SK-N-SH (cell line): ENCODE measurements at regions not wholly inside any gene's neighbourhood (a gene's known extent, or its start where the extent isn't known, plus 50 kb on each side); places are given as distances from the start of the nearest gene placed in this dataset.

Source experiments
- CTCF ChIA-PET: fragments of 300-600, 350-600 bp; formaldehyde crosslinking; extraction: SDS; loops from one replicate; lab custom pipeline; 2021; lab: Yijun Ruan, JAX
- POLR2A ChIA-PET: fragments of 350-600 bp; sonication (Branson Sonifier 250); formaldehyde crosslinking; extraction: SDS; loops from one replicate; lab custom pipeline; 2020; ENCODE audit warnings: antibody characterized with exemption, inconsistent platforms; lab: Yijun Ruan, JAX
- DNase-seq: peaks from one replicate; pipeline ENCODE4 v3.0.0; 2012
- H2AFZ ChIP-seq: fragments of 200-600 bp; sonication (generic); 2 replicates; pipeline ENCODE4 v1.8.1; 2016; ENCODE audit warnings: antibody characterized with exemption, mild to moderate bottlenecking, low read depth
- H3F3A ChIP-seq: fragments of 200-600 bp; sonication (generic); replicated peaks from 2 replicates; pipeline ENCODE3; 2016; ENCODE audit warnings: antibody characterized with exemption, mild to moderate bottlenecking; ENCODE audit not compliant: insufficient read depth
- H3K27ac ChIP-seq, 2 experiments: fragments of 200-500 bp in 1 of 2; fragments of 200-600 bp in 1 of 2; sonication (Bioruptor generic) in 1 of 2; sonication (generic), shearing (Covaris generic) in 1 of 2; 2 replicates each; pipeline versions ENCODE4 v1.5.1 to v1.6.1; 2014 to 2016; ENCODE audit warnings: low read depth in 2 of 2, inconsistent platforms in 1 of 2, low read length in 1 of 2, mild to moderate bottlenecking in 1 of 2, mixed read lengths in 1 of 2
- H3K27me3 ChIP-seq: fragments of 200-600 bp; sonication (generic), shearing (Covaris generic); 2 replicates; pipeline ENCODE4 v1.6.1; 2016; ENCODE audit warnings: mixed run types; ENCODE audit not compliant: insufficient read depth
- H3K36me3 ChIP-seq, 2 experiments: fragments of 200-500 bp in 1 of 2; fragments of 200-600 bp in 1 of 2; sonication (Bioruptor generic) in 1 of 2; sonication (generic) in 1 of 2; replicated peaks in 1 of 2; 2 replicates each; pipeline versions ENCODE3 to v1.5.1; 2014 to 2016; ENCODE audit warnings: low read length in 1 of 2, mild to moderate bottlenecking in 1 of 2; ENCODE audit not compliant: insufficient read depth in 2 of 2, control insufficient read depth in 1 of 2
- H3K4me1 ChIP-seq, 2 experiments: fragments of 200-500 bp in 1 of 2; fragments of 200-600 bp in 1 of 2; sonication (Bioruptor generic) in 1 of 2; sonication (generic), shearing (Covaris generic) in 1 of 2; 2 replicates each; pipeline versions ENCODE4 v1.5.1 to v1.6.1; 2014 to 2016; ENCODE audit warnings: low read depth in 1 of 2, low read length in 1 of 2, mixed run types in 1 of 2; ENCODE audit not compliant: insufficient read depth in 2 of 2, control insufficient read depth in 1 of 2
- H3K4me2 ChIP-seq: fragments of 200-600 bp; sonication (generic), shearing (Covaris generic); 2 replicates; pipeline ENCODE4 v1.6.1; 2017; ENCODE audit warnings: mixed run types
- H3K4me3 ChIP-seq, 2 experiments: fragments of 200-500 bp in 1 of 2; fragments of 200-600 bp in 1 of 2; sonication (Bioruptor generic) in 1 of 2; sonication (generic), shearing (Covaris generic) in 1 of 2; 2 replicates each; pipeline versions ENCODE4 v1.5.1 to v1.8.1; 2014 to 2016; ENCODE audit warnings: low read depth in 2 of 2, inconsistent platforms in 1 of 2, low read length in 1 of 2, mild to moderate bottlenecking in 1 of 2, mixed read lengths in 1 of 2, moderate library complexity in 1 of 2
- H3K79me2 ChIP-seq: fragments of 200-600 bp; sonication (generic); 2 replicates; pipeline ENCODE4 v1.8.1; 2017; ENCODE audit warnings: mild to moderate bottlenecking; ENCODE audit not compliant: insufficient read depth
- H3K9ac ChIP-seq: fragments of 200-600 bp; sonication (generic); 2 replicates; pipeline ENCODE4 v1.6.1; 2017; ENCODE audit warnings: mixed run types
- H3K9me2 ChIP-seq: fragments of 200-600 bp; sonication (generic); 2 replicates; pipeline ENCODE4 v1.6.1; 2017; ENCODE audit warnings: mixed run types
- H3K9me3 ChIP-seq: fragments of 200-600 bp; sonication (generic); 2 replicates; pipeline ENCODE4 v1.6.1; 2017; ENCODE audit warnings: mixed run types, mild to moderate bottlenecking, moderate library complexity
- H4K20me1 ChIP-seq: fragments of 200-600 bp; sonication (generic); 2 replicates; pipeline ENCODE4 v1.6.1; 2017; ENCODE audit warnings: mild to moderate bottlenecking, mixed run types; ENCODE audit not compliant: insufficient read depth
- CHD2 ChIP-seq: fragments of 150-350 bp; IDR thresholded peaks from 2 replicates; pipeline ENCODE4 v1.6.1; 2018; ENCODE audit warnings: low read length; ENCODE audit not compliant: partially characterized antibody
- EP300 ChIP-seq, 2 experiments: IDR thresholded peaks; 2 replicates each; pipeline versions ENCODE4 v1.4.0 to v1.6.1; 2012; ENCODE audit warnings: borderline replicate concordance in 1 of 2, low read depth in 1 of 2, low read length in 1 of 2
- EZH2phosphoT487 ChIP-seq: fragments of 200-600 bp; sonication (generic); IDR thresholded peaks from 2 replicates; pipeline ENCODE4 v1.6.1; 2017; ENCODE audit warnings: low read depth, mixed run types, mild to moderate bottlenecking, antibody characterized with exemption, moderate library complexity, borderline replicate concordance
- FOXJ3 ChIP-seq: sonication (generic); formaldehyde crosslinking; IDR thresholded peaks from 2 replicates; pipeline ENCODE4 v1.5.1; 2020; ENCODE audit warnings: mild to moderate bottlenecking, missing genetic modification reagents
- FOXM1 ChIP-seq: IDR thresholded peaks from 2 replicates; pipeline ENCODE4 v1.4.0; 2012; ENCODE audit warnings: low read depth, mild to moderate bottlenecking
- GATA2 ChIP-seq: sonication (generic); formaldehyde crosslinking; IDR thresholded peaks from 2 replicates; pipeline ENCODE4 v1.5.0; 2020; ENCODE audit warnings: mild to moderate bottlenecking, missing genetic modification reagents
- IRF3 ChIP-seq: fragments of 150-350 bp; IDR thresholded peaks from 2 replicates; pipeline ENCODE4 v1.6.1; 2016; ENCODE audit warnings: mild to moderate bottlenecking, low read depth, low read length
- JUND ChIP-seq: IDR thresholded peaks from 2 replicates; pipeline ENCODE4 v1.4.0; 2012
- MXI1 ChIP-seq: IDR thresholded peaks from 2 replicates; pipeline ENCODE4 v1.6.1; 2012; ENCODE audit warnings: mild to moderate bottlenecking, low read depth, low read length, improper control_type of control experiment
- RCOR1 ChIP-seq: fragments of 150-350 bp; IDR thresholded peaks from 2 replicates; pipeline ENCODE4 v1.6.1; 2017; ENCODE audit warnings: antibody characterized with exemption, low read length
- RXRA ChIP-seq: IDR thresholded peaks from 2 replicates; pipeline ENCODE4 v1.4.0; 2012; ENCODE audit warnings: low read depth, mild to moderate bottlenecking, borderline replicate concordance
- SIN3A ChIP-seq: IDR thresholded peaks from 2 replicates; pipeline ENCODE4 v1.6.1; 2012; ENCODE audit warnings: low read depth, mild to moderate bottlenecking, low read length, moderate library complexity, borderline replicate concordance
- SMC3 ChIP-seq: IDR thresholded peaks from 2 replicates; pipeline ENCODE4 v1.6.1; 2012; ENCODE audit warnings: low read depth, low read length, improper control_type of control experiment
- TCF12 ChIP-seq: IDR thresholded peaks from 2 replicates; pipeline ENCODE4 v1.4.0; 2012
- TEAD4 ChIP-seq: IDR thresholded peaks from 2 replicates; pipeline ENCODE4 v1.4.0; 2012; ENCODE audit warnings: mild to moderate bottlenecking, borderline replicate concordance; ENCODE audit not compliant: insufficient read depth
- USF1 ChIP-seq: IDR thresholded peaks from 2 replicates; pipeline ENCODE4 v1.4.0; 2012; ENCODE audit warnings: low read depth, borderline replicate concordance
- ZBTB33 ChIP-seq: IDR thresholded peaks from 2 replicates; pipeline ENCODE4 v1.4.0; 2012; ENCODE audit warnings: low read depth, borderline replicate concordance
- whole genome bisulfite sequencing: methylation state at CpG from one replicate; pipeline ENCODE4 v1.1.6; 2017; ENCODE audit warnings: low lambda C conversion rate; 5-methylcytosine and 5-hydroxymethylcytosine counted together
- TF ChIP-seq, protein P1 (sequence below): fragments of 200-600 bp; sonication (generic); IDR thresholded peaks from 2 replicates; pipeline ENCODE4 v1.6.1; 2017; ENCODE audit warnings: antibody characterized with exemption, mild to moderate bottlenecking, moderate library complexity
- TF ChIP-seq, protein P2 (sequence below): IDR thresholded peaks from 2 replicates; pipeline ENCODE4 v1.6.1; 2012; ENCODE audit warnings: mild to moderate bottlenecking, low read depth, low read length, moderate library complexity

- Histone ChIP-seq H3F3A (no peaks in the 10 kb centered on the region), H3K36me3 (no peaks in the 10 kb centered on the region), H3K9me3 (no peaks in the 10 kb centered on the region), H3K27me3 (no peaks in the 10 kb centered on the region), H2AFZ (no peak overlapping the region; the same call in 1 of the 2 replicates), H3K79me2 (no peaks in the 10 kb centered on the region), H3K4me3 (no peak overlapping the region), H3K9ac (no peak overlapping the region), H3K4me1 (no peaks in the 10 kb centered on the region), H3K4me2 (no peak overlapping the region), H3K9me2 (no peaks in the 10 kb centered on the region), H4K20me1 (no peaks in the 10 kb centered on the region), H3K27ac (no peak overlapping the region)
- TF ChIP-seq EP300 (IDR thresholded peaks at IDR 0.05; ENCODE audit: borderline replicate concordance in 1 of 2, low read depth in 1 of 2, low read length in 1 of 2) (no peak), TEAD4 (no peak), IRF3 (no peak), RCOR1 (no peak), SMC3 (no peak), USF1 (no peak), SIN3A (no peak), JUND (no peak), ZBTB33 (no peak), CHD2 (no peak), RXRA (no peak), MXI1 (no peak), TCF12 (no peak), EZH2phosphoT487 (no peak), GATA2 (no peak), FOXM1 (no peak), FOXJ3 (no peak)
- TF ChIP-seq, protein P1, sequence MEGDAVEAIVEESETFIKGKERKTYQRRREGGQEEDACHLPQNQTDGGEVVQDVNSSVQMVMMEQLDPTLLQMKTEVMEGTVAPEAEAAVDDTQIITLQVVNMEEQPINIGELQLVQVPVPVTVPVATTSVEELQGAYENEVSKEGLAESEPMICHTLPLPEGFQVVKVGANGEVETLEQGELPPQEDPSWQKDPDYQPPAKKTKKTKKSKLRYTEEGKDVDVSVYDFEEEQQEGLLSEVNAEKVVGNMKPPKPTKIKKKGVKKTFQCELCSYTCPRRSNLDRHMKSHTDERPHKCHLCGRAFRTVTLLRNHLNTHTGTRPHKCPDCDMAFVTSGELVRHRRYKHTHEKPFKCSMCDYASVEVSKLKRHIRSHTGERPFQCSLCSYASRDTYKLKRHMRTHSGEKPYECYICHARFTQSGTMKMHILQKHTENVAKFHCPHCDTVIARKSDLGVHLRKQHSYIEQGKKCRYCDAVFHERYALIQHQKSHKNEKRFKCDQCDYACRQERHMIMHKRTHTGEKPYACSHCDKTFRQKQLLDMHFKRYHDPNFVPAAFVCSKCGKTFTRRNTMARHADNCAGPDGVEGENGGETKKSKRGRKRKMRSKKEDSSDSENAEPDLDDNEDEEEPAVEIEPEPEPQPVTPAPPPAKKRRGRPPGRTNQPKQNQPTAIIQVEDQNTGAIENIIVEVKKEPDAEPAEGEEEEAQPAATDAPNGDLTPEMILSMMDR: no peak
- TF ChIP-seq, protein P2, sequence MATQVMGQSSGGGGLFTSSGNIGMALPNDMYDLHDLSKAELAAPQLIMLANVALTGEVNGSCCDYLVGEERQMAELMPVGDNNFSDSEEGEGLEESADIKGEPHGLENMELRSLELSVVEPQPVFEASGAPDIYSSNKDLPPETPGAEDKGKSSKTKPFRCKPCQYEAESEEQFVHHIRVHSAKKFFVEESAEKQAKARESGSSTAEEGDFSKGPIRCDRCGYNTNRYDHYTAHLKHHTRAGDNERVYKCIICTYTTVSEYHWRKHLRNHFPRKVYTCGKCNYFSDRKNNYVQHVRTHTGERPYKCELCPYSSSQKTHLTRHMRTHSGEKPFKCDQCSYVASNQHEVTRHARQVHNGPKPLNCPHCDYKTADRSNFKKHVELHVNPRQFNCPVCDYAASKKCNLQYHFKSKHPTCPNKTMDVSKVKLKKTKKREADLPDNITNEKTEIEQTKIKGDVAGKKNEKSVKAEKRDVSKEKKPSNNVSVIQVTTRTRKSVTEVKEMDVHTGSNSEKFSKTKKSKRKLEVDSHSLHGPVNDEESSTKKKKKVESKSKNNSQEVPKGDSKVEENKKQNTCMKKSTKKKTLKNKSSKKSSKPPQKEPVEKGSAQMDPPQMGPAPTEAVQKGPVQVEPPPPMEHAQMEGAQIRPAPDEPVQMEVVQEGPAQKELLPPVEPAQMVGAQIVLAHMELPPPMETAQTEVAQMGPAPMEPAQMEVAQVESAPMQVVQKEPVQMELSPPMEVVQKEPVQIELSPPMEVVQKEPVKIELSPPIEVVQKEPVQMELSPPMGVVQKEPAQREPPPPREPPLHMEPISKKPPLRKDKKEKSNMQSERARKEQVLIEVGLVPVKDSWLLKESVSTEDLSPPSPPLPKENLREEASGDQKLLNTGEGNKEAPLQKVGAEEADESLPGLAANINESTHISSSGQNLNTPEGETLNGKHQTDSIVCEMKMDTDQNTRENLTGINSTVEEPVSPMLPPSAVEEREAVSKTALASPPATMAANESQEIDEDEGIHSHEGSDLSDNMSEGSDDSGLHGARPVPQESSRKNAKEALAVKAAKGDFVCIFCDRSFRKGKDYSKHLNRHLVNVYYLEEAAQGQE: no peak
- POLR2A ChIA-PET: no interaction called here
- WGBS: 17% methylated on average over 3 of the region's 3 CpGs
- CTCF ChIA-PET: no interaction called here
- DNase-seq: no peak
These were observed 269.5 kb upstream of the HSF2 start for GRCh38 chr6:122130026-122130348.
